ENCODE measurements at regions not wholly inside any gene's neighbourhood (a gene's known extent, or its start where the extent isn't known, plus 50 kb on each side); places are given as distances from the start of the nearest gene placed in this dataset.
A peak's percentile ranks its signal among the peaks of the same experiment; 100 is the strongest.

DNA sequence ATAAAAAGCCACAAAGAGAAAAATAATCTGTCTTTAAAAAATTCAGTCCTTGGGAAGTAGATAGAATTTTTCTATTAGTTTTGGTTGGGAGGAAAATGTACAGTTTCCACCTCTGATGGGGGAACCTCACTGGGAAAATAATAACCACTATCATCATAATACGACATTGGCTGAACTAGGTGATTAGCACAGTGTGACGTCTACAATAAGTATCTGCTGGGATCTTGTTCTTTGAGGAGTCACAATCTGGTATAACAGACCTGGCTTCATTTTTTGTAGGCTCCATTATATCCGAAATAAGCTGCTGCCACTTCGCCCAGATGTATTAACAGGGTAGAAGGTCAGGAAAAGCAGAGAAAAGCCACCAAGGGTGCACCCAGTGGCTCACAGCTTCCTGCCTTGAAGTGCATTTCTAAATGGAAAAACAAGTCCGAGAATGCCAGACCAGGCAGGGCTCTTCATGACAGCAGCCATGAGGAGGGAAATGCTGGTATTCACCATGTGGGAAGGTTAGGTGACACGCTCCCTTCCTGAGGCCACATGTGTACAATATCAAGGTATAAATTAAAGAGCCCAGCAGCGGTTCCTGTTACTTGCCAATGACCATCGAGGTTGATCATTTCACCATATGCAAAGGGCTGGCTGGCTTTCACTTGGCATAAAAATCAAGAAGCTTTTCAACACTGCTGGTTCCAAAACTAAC lies 152.8 kb downstream of the PRELID2 start:
- H3K27ac ChIP-seq (ENCODE audit: low read length) = peak overlapping the region; percentile 32
- H3K27me3 ChIP-seq (ENCODE audit: control insufficient read depth, insufficient read depth, low read length) = no peaks in the 10 kb centered on the region
- H3K36me3 ChIP-seq (ENCODE audit: control insufficient read depth, insufficient read depth, low read length) = no peaks in the 10 kb centered on the region
- H3K9me3 ChIP-seq (replicated peaks; ENCODE audit: control insufficient read depth, low read depth, low read length) = no peaks in the 10 kb centered on the region
- H3K4me3 ChIP-seq (ENCODE audit: low read length) = no peak overlapping the region
- 70% methylated on average over 5 of the region's 8 CpGs for WGBS (ENCODE audit: insufficient coverage)
- DNase-seq = peak; percentile 54
- H3K4me1 ChIP-seq (ENCODE audit: control insufficient read depth, insufficient read depth, low read length) = peaks cover 2% of the 10 kb centered on the region

DNA sequence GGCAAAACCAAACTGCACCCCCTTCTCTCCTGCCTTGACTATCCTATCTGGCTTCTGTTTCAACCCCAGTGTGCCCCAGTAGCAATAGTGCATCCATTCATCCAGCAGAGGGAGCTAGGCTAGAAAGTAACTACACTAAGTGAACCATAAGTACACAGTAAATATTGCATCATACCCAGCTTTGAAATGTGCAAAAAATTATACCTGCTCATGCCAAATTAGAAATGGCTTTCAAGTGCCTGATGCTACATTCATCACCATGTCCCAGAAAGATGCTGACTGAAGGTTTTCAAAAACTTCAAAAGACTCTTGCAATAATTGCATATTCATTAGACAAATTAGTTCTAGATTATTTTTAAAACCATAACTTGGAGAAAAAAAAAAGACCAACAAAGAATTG lies 153.5 kb downstream of the PRELID2 start:
- DNase-seq = peak; percentile 42
- no peak overlapping the region for H3K27ac ChIP-seq (ENCODE audit: low read length)
- H3K27me3 ChIP-seq (ENCODE audit: control insufficient read depth, insufficient read depth, low read length) = no peaks in the 10 kb centered on the region

DNA sequence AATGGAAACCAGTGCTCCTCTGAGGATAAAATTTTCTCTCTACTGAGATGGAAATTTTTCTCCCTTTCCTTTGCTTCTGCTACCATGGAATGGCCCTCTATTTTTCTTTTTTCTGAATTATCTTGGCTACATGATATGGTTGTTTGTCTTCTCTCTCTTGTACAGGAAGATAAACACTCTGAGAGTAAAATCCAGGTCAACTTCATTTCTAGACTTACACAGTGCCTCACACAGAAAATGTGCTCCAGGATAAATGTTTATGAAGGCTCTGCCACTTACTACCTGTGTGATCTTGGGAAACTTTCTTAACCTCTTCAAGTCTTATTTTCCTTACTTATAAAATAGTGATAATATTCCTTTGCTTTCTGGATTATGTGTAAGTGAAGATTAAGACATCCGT lies 153.9 kb downstream of the PRELID2 start:
- Histone ChIP-seq H3K4me3 (ENCODE audit: low read length) (no peak overlapping the region), H3K9me3 (replicated peaks; ENCODE audit: control insufficient read depth, low read depth, low read length) (no peaks in the 10 kb centered on the region), H3K27ac (ENCODE audit: low read length) (no peak overlapping the region), H3K27me3 (ENCODE audit: control insufficient read depth, insufficient read depth, low read length) (no peaks in the 10 kb centered on the region), H3K4me1 (ENCODE audit: control insufficient read depth, insufficient read depth, low read length) (peaks cover 2% of the 10 kb centered on the region), H3K36me3 (ENCODE audit: control insufficient read depth, insufficient read depth, low read length) (no peaks in the 10 kb centered on the region)
- no peak for DNase-seq
- WGBS (ENCODE audit: insufficient coverage) = no CpG with 5 or more reads among the region's 1 CpG

More for the DNA sequence above, 153.5 kb downstream of the PRELID2 start:
- H3K9me3 ChIP-seq (replicated peaks; ENCODE audit: control insufficient read depth, low read depth, low read length) = no peaks in the 10 kb centered on the region
- no peak overlapping the region for H3K4me3 ChIP-seq (ENCODE audit: low read length)
- H3K4me1 ChIP-seq (ENCODE audit: control insufficient read depth, insufficient read depth, low read length) = peaks cover 2% of the 10 kb centered on the region
- no peaks in the 10 kb centered on the region for H3K36me3 ChIP-seq (ENCODE audit: control insufficient read depth, insufficient read depth, low read length)

DNA sequence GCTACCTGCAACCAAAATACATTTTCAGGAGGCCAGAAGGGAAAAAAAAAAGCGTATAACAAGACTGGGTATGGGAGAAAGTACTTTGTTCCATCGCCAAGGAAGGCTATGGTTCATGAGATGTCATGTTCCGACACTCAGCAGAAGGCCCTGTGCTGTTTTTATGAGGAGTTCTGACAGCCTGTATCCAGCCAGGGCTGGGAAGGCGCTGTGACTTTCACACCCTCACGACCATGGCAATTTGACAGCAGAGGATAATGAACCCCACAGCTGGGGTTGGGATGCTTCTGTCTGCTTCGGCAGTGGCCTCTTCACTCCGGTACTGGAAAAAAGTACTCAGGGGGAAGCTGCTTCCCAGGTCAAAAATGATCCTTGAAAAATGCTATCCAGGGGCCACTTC lies 154.4 kb downstream of the PRELID2 start:
- Histone ChIP-seq H3K4me1 (ENCODE audit: control insufficient read depth, insufficient read depth, low read length) (peaks cover 2% of the 10 kb centered on the region), H3K36me3 (ENCODE audit: control insufficient read depth, insufficient read depth, low read length) (no peaks in the 10 kb centered on the region)

DNA sequence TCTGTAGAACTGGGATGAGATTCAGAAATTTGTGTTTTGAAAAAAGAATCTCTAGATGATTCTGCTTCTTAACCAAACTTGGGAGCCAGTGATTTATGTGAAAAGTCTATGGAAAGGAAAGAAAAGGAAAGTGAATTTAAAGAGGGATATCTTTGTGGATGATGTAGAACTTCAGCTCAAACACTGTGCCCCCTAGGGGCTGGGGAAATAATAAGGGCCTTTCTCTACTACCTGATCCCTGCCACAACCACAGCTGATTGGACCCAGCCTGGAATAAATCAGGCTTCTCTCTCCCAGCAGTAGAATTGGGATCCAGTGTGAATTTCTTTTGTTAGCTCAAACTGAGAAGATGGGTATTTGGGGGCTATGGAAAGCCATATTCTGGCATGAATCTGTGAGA lies 155.0 kb downstream of the PRELID2 start:
- H3K27ac ChIP-seq (ENCODE audit: low read length) = no peak overlapping the region
- no peaks in the 10 kb centered on the region for H3K27me3 ChIP-seq (ENCODE audit: control insufficient read depth, insufficient read depth, low read length)
- no peaks in the 10 kb centered on the region for H3K36me3 ChIP-seq (ENCODE audit: control insufficient read depth, insufficient read depth, low read length)
- no peak overlapping the region for H3K4me3 ChIP-seq (ENCODE audit: low read length)
- peaks cover 2% of the 10 kb centered on the region for H3K4me1 ChIP-seq (ENCODE audit: control insufficient read depth, insufficient read depth, low read length)
- no peaks in the 10 kb centered on the region for H3K9me3 ChIP-seq (replicated peaks; ENCODE audit: control insufficient read depth, low read depth, low read length)
- DNase-seq = no peak

More for the DNA sequence above, 154.4 kb downstream of the PRELID2 start:
- Histone ChIP-seq H3K4me3 (ENCODE audit: low read length) (no peak overlapping the region), H3K27me3 (ENCODE audit: control insufficient read depth, insufficient read depth, low read length) (no peaks in the 10 kb centered on the region), H3K27ac (ENCODE audit: low read length) (no peak overlapping the region), H3K9me3 (replicated peaks; ENCODE audit: control insufficient read depth, low read depth, low read length) (no peaks in the 10 kb centered on the region)
- WGBS (ENCODE audit: insufficient coverage) = 33% methylated on average over 4 of the region's 7 CpGs
- DNase-seq = peak; percentile 90

DNA sequence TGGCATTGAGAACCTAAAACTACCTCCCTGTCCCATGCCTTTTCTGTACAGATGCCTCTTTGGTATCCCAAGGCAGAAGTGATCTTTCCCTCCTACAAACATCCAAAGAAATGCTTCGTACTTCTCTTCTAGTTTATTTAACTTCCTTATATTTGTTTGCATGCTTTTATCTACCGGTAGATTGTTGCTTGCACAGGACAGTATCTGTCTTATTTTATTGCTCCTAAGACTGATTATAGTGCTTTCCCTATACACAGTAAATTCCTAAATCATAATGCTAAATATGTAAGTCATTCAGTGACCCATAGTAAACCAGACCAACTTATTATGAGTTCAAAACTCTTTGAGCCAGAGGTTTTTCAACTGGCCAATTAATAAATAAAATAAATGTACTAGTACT lies 156.9 kb downstream of the PRELID2 start:
- Histone ChIP-seq H3K27ac (ENCODE audit: low read length) (no peak overlapping the region), H3K4me1 (ENCODE audit: control insufficient read depth, insufficient read depth, low read length) (peaks cover 2% of the 10 kb centered on the region), H3K9me3 (replicated peaks; ENCODE audit: control insufficient read depth, low read depth, low read length) (no peaks in the 10 kb centered on the region), H3K27me3 (ENCODE audit: control insufficient read depth, insufficient read depth, low read length) (no peaks in the 10 kb centered on the region), H3K4me3 (ENCODE audit: low read length) (no peak overlapping the region), H3K36me3 (ENCODE audit: control insufficient read depth, insufficient read depth, low read length) (no peaks in the 10 kb centered on the region)
- no peak for DNase-seq
- WGBS (ENCODE audit: insufficient coverage) = no CpG with 5 or more reads among the region's 2 CpGs

DNA sequence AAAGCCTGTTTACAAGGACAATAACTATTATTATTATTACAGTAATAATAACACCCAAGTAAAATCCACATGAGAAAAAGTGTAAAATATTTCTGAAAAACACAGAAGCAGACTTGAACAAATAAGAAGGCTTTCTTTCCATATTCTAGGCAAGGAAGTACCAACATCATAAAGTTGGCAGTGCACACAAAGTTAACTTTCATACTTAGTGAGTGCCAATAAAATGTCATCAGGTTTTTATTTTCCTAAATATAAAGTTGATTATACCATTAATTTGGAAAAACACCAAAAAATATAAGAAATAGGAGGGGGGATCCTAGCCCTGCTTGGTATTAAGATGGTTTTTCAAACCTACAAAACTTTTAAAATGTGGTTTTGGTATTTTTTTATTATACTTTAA lies 161.4 kb downstream of the PRELID2 start:
- no peak overlapping the region for H3K4me3 ChIP-seq (ENCODE audit: low read length)
- no peaks in the 10 kb centered on the region for H3K27me3 ChIP-seq (ENCODE audit: control insufficient read depth, insufficient read depth, low read length)
- DNase-seq = no peak
- H3K27ac ChIP-seq (ENCODE audit: low read length) = no peak overlapping the region
- no peaks in the 10 kb centered on the region for H3K4me1 ChIP-seq (ENCODE audit: control insufficient read depth, insufficient read depth, low read length)
- no peaks in the 10 kb centered on the region for H3K36me3 ChIP-seq (ENCODE audit: control insufficient read depth, insufficient read depth, low read length)
- H3K9me3 ChIP-seq (replicated peaks; ENCODE audit: control insufficient read depth, low read depth, low read length) = no peaks in the 10 kb centered on the region

DNA sequence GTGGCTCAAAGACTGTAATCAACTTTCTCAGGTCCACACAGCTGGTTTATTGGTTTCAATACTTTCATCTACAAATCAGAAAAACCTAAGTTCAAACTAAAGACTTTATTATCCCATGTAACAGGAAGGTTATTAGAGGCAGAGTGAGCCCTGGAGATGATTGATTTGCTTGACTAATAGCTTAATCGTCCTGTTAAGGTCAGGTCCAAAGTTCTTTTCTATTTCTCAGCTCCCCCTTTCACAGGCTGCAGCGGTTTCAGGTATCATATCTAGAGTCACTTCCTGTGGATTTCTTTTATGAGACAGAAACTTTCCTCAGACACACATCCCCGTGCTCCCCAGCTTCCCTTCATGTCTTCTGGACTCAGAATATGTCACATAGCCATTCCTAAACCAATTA lies 166.4 kb downstream of the PRELID2 start:
- no peaks in the 10 kb centered on the region for H3K9me3 ChIP-seq (replicated peaks; ENCODE audit: control insufficient read depth, low read depth, low read length)
- H3K4me1 ChIP-seq (ENCODE audit: control insufficient read depth, insufficient read depth, low read length) = no peaks in the 10 kb centered on the region
- DNase-seq = no peak
- 60% methylated on average over 1 of the region's 3 CpGs for WGBS (ENCODE audit: insufficient coverage)
- H3K4me3 ChIP-seq (ENCODE audit: low read length) = no peak overlapping the region
- H3K27ac ChIP-seq (ENCODE audit: low read length) = no peak overlapping the region
- H3K27me3 ChIP-seq (ENCODE audit: control insufficient read depth, insufficient read depth, low read length) = no peaks in the 10 kb centered on the region
- no peaks in the 10 kb centered on the region for H3K36me3 ChIP-seq (ENCODE audit: control insufficient read depth, insufficient read depth, low read length)

DNA sequence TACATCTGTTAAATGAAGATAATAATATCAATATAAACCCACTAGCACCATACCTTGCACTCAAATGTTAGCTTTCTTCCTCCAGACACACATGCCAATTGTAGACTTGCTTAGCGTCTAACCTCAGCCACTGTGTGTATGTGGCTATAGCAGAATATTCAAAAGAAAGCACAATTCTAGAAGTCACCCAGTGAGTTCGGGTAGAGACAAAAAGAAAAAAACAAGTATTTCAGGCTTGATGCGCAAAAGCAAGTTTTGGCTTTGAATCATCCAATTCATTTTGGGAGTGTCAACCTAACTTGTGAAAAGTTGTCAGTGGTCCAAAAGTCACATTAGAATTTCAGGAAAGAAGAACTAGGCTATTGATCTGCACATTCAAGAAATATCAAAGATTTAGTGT lies 167.4 kb downstream of the PRELID2 start:
- Histone ChIP-seq H3K9me3 (replicated peaks; ENCODE audit: control insufficient read depth, low read depth, low read length) (no peaks in the 10 kb centered on the region), H3K36me3 (ENCODE audit: control insufficient read depth, insufficient read depth, low read length) (no peaks in the 10 kb centered on the region), H3K4me3 (ENCODE audit: low read length) (no peak overlapping the region), H3K27ac (ENCODE audit: low read length) (no peak overlapping the region), H3K27me3 (ENCODE audit: control insufficient read depth, insufficient read depth, low read length) (no peaks in the 10 kb centered on the region), H3K4me1 (ENCODE audit: control insufficient read depth, insufficient read depth, low read length) (no peaks in the 10 kb centered on the region)
- no peak for DNase-seq
- WGBS (ENCODE audit: insufficient coverage) = 100% methylated on average over 1 of the region's 3 CpGs

DNA sequence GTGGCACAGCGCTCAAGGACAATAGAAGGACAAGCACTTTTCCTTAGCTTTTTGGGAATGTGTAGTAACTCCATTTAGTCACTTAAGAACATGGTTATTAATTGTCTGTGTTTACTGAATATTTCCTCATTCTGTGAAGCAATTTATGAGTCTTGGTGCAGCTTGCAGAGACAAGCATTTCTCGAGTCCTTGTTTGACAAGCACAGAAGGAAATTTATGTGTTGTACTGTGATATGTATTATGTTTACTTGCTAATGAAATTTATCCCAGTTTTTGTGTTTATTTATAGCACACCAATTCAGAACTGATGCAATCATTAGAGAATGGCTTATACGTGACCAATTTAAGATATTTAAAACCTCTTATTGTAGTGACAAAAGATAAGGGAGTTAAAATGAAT lies 168.6 kb downstream of the PRELID2 start:
- no peaks in the 10 kb centered on the region for H3K4me1 ChIP-seq (ENCODE audit: control insufficient read depth, insufficient read depth, low read length)
- H3K27ac ChIP-seq (ENCODE audit: low read length) = no peak overlapping the region
- H3K27me3 ChIP-seq (ENCODE audit: control insufficient read depth, insufficient read depth, low read length) = no peaks in the 10 kb centered on the region
- no peak overlapping the region for H3K4me3 ChIP-seq (ENCODE audit: low read length)
- no CpG with 5 or more reads among the region's 3 CpGs for WGBS (ENCODE audit: insufficient coverage)
- H3K9me3 ChIP-seq (replicated peaks; ENCODE audit: control insufficient read depth, low read depth, low read length) = no peaks in the 10 kb centered on the region
- no peaks in the 10 kb centered on the region for H3K36me3 ChIP-seq (ENCODE audit: control insufficient read depth, insufficient read depth, low read length)
- no peak for DNase-seq
